ENCODE measurements at regions not wholly inside any gene's neighbourhood (a gene's known extent, or its start where the extent isn't known, plus 50 kb on each side); places are given as distances from the start of the nearest gene placed in this dataset.

DNA sequence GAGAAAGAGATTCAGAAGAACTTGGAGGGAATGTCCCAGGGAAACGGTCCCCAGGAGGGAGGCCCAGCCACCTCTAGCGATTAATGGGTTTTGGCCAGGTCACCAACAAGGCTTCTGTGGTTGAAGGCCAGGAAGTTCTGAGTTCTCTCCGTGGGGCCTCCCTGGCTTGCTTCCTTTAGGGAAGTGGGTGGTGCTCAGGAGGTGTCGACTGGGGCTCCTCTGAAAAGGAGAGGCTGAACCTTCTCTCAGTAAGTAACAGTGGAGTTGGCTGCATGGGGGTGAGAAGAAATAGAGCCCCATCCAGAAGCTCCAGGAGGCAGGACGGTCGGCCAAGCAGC lies 77.1 kb upstream of the GSE1 start:
- TF ChIP-seq EZH2phosphoT487 (IDR thresholded peaks at IDR 0.05; ENCODE audit: insufficient read depth, low read depth) (no peak), EZH2 (IDR thresholded peaks at IDR 0.05; ENCODE audit: insufficient read depth, poor library complexity, severe bottlenecking) (no peak)
